HEK293 (cell line): ENCODE measurements at regions not wholly inside any gene's neighbourhood (a gene's known extent, or its start where the extent isn't known, plus 50 kb on each side); places are given as distances from the start of the nearest gene placed in this dataset.

Source experiments
- CTCF ChIA-PET: fragments of 350-600 bp; formaldehyde crosslinking; extraction: SDS; loops from one replicate; lab custom pipeline; 2021; ENCODE audit warnings: antibody characterized with exemption; lab: Yijun Ruan, JAX
- POLR2A ChIA-PET: fragments of 300-600 bp; formaldehyde crosslinking; extraction: SDS; loops from one replicate; lab custom pipeline; 2020; ENCODE audit warnings: antibody characterized with exemption, inconsistent platforms; lab: Yijun Ruan, JAX
- H3K27ac ChIP-seq: fragments of 200-500 bp; sonication (Bioruptor generic); 2 replicates; pipeline ENCODE4 v1.5.1; 2014; ENCODE audit warnings: low read depth, low read length, control low read depth, inconsistent platforms; ENCODE audit errors: extremely low read depth
- H3K36me3 ChIP-seq, 2 experiments: fragments of 200-500 bp in 1 of 2; sonication (Bioruptor generic) in 1 of 2; 1 replicate in 1 of 2; 2 replicates in 1 of 2; pipeline ENCODE4 v1.5.1; 2014 to 2017; ENCODE audit warnings: inconsistent platforms in 2 of 2, low read length in 2 of 2; ENCODE audit not compliant: control insufficient read depth in 2 of 2, insufficient read depth in 1 of 2
- H3K4me1 ChIP-seq: fragments of 200-500 bp; sonication (Bioruptor generic); 2 replicates; pipeline ENCODE4 v1.5.1; 2014; ENCODE audit warnings: mild to moderate bottlenecking, low read length, inconsistent platforms; ENCODE audit not compliant: control insufficient read depth, insufficient read depth
- H3K4me3 ChIP-seq: 2 replicates; pipeline ENCODE4 v1.5.1; 2011; ENCODE audit warnings: low read depth, mild to moderate bottlenecking, control low read depth, low read length, moderate library complexity
- H3K9me3 ChIP-seq: fragments of 200-500 bp; sonication (Bioruptor generic); 2 replicates; pipeline ENCODE4 v1.5.1; 2014; ENCODE audit warnings: low read depth, low read length, inconsistent platforms; ENCODE audit not compliant: control insufficient read depth, insufficient read depth
- CTCF ChIP-seq: fragments of 450-650 bp; formaldehyde crosslinking; IDR thresholded peaks from 2 replicates; pipeline ENCODE4 v1.5.1; 2016; ENCODE audit warnings: missing biosample characterization, missing genetic modification characterization
- GLI4 ChIP-seq: fragments of 450-650 bp; formaldehyde crosslinking; IDR thresholded peaks from 2 replicates; pipeline ENCODE4 v1.5.1; 2016; ENCODE audit warnings: missing biosample characterization, missing genetic modification characterization
- KLF7 ChIP-seq: fragments of 450-650 bp; formaldehyde crosslinking; IDR thresholded peaks from 2 replicates; pipeline ENCODE4 v1.5.1; 2016; ENCODE audit warnings: missing biosample characterization, missing genetic modification characterization, borderline replicate concordance
- MEIS1 ChIP-seq: sonication (generic); formaldehyde crosslinking; IDR thresholded peaks from 2 replicates; pipeline ENCODE4 v1.8.1; 2022; ENCODE audit warnings: missing genetic modification reagents, mild to moderate bottlenecking, borderline replicate concordance
- MZF1 ChIP-seq: fragments of 450-650 bp; formaldehyde crosslinking; IDR thresholded peaks from 2 replicates; pipeline ENCODE4 v1.5.1; 2017; ENCODE audit warnings: missing biosample characterization, missing genetic modification characterization, borderline replicate concordance
- SCRT2 ChIP-seq: fragments of 450-650 bp; formaldehyde crosslinking; IDR thresholded peaks from 2 replicates; pipeline ENCODE4 v1.5.1; 2016; ENCODE audit warnings: missing biosample characterization, missing genetic modification characterization
- ZBTB8A ChIP-seq: fragments of 450-650 bp; formaldehyde crosslinking; IDR thresholded peaks from 2 replicates; pipeline ENCODE4 v1.5.1; 2016; ENCODE audit warnings: missing biosample characterization, missing genetic modification characterization
- ZIC2 ChIP-seq: fragments of 450-650 bp; formaldehyde crosslinking; IDR thresholded peaks from 2 replicates; pipeline ENCODE4 v1.5.1; 2016; ENCODE audit warnings: missing biosample characterization, missing genetic modification characterization
- ZNF10 ChIP-seq: fragments of 450-650 bp; formaldehyde crosslinking; IDR thresholded peaks from 2 replicates; pipeline ENCODE4 v1.5.1; 2017; ENCODE audit warnings: missing biosample characterization, missing genetic modification characterization
- ZNF184 ChIP-seq: fragments of 450-650 bp; IDR thresholded peaks from 2 replicates; pipeline ENCODE4 v1.5.1; 2018; ENCODE audit warnings: missing biosample characterization, mild to moderate bottlenecking, missing genetic modification characterization
- ZNF2 ChIP-seq: fragments of 450-650 bp; formaldehyde crosslinking; IDR thresholded peaks from 2 replicates; pipeline ENCODE4 v1.5.1; 2016; ENCODE audit warnings: missing biosample characterization, missing genetic modification characterization
- ZNF24 ChIP-seq: fragments of 450-650 bp; formaldehyde crosslinking; IDR thresholded peaks from 2 replicates; pipeline ENCODE4 v1.5.1; 2016; ENCODE audit warnings: missing biosample characterization, missing genetic modification characterization
- ZNF248 ChIP-seq: fragments of 450-650 bp; formaldehyde crosslinking; IDR thresholded peaks from 2 replicates; pipeline ENCODE4 v1.5.1; 2017; ENCODE audit warnings: missing biosample characterization, missing genetic modification characterization
- ZNF266 ChIP-seq: fragments of 450-650 bp; formaldehyde crosslinking; IDR thresholded peaks from 2 replicates; pipeline ENCODE4 v1.5.1; 2016; ENCODE audit warnings: missing biosample characterization, missing genetic modification characterization, low read depth
- ZNF274 ChIP-seq, 2 experiments: fragments of 200-500 bp in 1 of 2; fragments of 450-650 bp in 1 of 2; sonication (Bioruptor generic) in 1 of 2; formaldehyde crosslinking in 1 of 2; IDR thresholded peaks; 2 replicates each; pipeline versions ENCODE4 v1.5.1 to v1.6.1; 2014 to 2016; ENCODE audit warnings: borderline replicate concordance in 1 of 2, inconsistent platforms in 1 of 2, low read length in 1 of 2, missing biosample characterization in 1 of 2, missing genetic modification characterization in 1 of 2
- ZNF394 ChIP-seq: fragments of 450-650 bp; formaldehyde crosslinking; IDR thresholded peaks from 2 replicates; pipeline ENCODE4 v1.5.1; 2016; ENCODE audit warnings: missing biosample characterization, missing genetic modification characterization, mild to moderate bottlenecking, moderate library complexity, borderline replicate concordance
- ZNF510 ChIP-seq: fragments of 450-650 bp; formaldehyde crosslinking; IDR thresholded peaks from 2 replicates; pipeline ENCODE4 v1.5.1; 2018; ENCODE audit warnings: mild to moderate bottlenecking, missing genetic modification characterization, missing biosample characterization; ENCODE audit not compliant: insufficient replicate concordance
- ZNF530 ChIP-seq: fragments of 450-650 bp; formaldehyde crosslinking; IDR thresholded peaks from 2 replicates; pipeline ENCODE4 v1.5.1; 2016; ENCODE audit warnings: low read depth, missing biosample characterization, missing genetic modification characterization
- ZNF571 ChIP-seq: fragments of 450-650 bp; formaldehyde crosslinking; IDR thresholded peaks from 2 replicates; pipeline ENCODE4 v1.5.0; 2017; ENCODE audit warnings: missing biosample characterization, missing genetic modification characterization
- ZNF580 ChIP-seq: fragments of 450-650 bp; formaldehyde crosslinking; IDR thresholded peaks from 2 replicates; pipeline ENCODE4 v1.5.1; 2016; ENCODE audit warnings: missing biosample characterization, missing genetic modification characterization
- ZNF704 ChIP-seq: fragments of 450-650 bp; formaldehyde crosslinking; IDR thresholded peaks from 2 replicates; pipeline ENCODE4 v1.5.1; 2016; ENCODE audit warnings: missing biosample characterization, missing genetic modification characterization
- ZNF707 ChIP-seq: fragments of 450-650 bp; formaldehyde crosslinking; IDR thresholded peaks from 2 replicates; pipeline ENCODE4 v1.5.1; 2016; ENCODE audit warnings: missing biosample characterization, missing genetic modification characterization
- ZNF785 ChIP-seq: fragments of 450-650 bp; formaldehyde crosslinking; IDR thresholded peaks from 2 replicates; pipeline ENCODE4 v1.5.1; 2016; ENCODE audit warnings: missing biosample characterization, missing genetic modification characterization
- ZSCAN16 ChIP-seq: fragments of 450-650 bp; formaldehyde crosslinking; IDR thresholded peaks from 2 replicates; pipeline ENCODE4 v1.5.1; 2016; ENCODE audit warnings: missing biosample characterization, missing genetic modification characterization
- ZXDB ChIP-seq: fragments of 450-650 bp; formaldehyde crosslinking; IDR thresholded peaks from 2 replicates; pipeline ENCODE4 v1.5.1; 2016; ENCODE audit warnings: missing biosample characterization, missing genetic modification characterization
- TF ChIP-seq, protein P1 (sequence below): fragments of 450-650 bp; formaldehyde crosslinking; optimal IDR thresholded peaks from 2 replicates; pipeline ENCODE3; 2016; ENCODE audit warnings: missing biosample characterization, mild to moderate bottlenecking, missing genetic modification characterization
- TF ChIP-seq, protein P2 (sequence below): fragments of 450-650 bp; formaldehyde crosslinking; IDR thresholded peaks from 2 replicates; pipeline ENCODE4 v1.5.1; 2017; ENCODE audit warnings: missing biosample characterization, missing genetic modification characterization

DNA sequence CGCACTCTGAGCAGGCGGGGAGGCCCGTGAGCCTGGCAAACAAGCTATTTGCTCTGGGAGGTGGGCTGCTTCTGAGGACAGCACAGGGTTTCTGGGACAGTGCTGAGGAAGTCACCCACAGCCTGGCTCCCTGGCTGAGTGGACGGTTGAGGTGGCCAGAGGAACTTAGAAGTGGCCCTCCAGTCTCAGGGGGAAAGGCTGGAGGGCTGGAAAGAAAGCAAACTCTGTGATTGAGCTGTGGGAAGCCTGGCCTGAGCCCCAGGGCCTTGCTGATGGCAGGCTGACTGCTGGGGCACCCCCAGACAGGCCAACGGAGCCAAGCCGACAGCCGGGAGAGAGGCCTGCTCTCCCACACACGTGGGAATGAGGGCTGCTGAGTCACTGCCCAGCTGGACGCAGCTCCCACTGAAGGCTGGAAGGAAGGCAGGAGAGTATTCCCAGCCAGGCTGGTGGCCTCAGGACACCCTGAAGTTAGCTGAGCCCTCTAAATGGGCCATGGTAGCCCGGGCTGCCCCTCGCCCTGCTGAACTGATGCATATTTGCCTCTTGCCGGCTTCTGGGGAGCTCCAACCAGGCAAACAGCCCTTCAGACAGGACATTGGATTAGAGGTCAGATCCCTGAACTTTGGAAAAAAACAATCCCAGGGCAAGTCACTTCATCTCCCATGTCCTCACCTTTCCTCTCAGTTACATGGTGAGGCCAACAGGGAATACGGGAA, 98.0 kb upstream of the TLE3 start (continued):
- no peak for TF ChIP-seq ZNF704 (tag by site-specific recombination)
- no peak for TF ChIP-seq MEIS1 (CRISPR knock-in tag)
- TF ChIP-seq ZNF530 (tag by site-specific recombination): no peak
- TF ChIP-seq ZXDB (tag by site-specific recombination): no peak
- no peak for TF ChIP-seq GLI4 (tag by site-specific recombination)
- peak; percentile 7 for TF ChIP-seq ZBTB8A (tag by site-specific recombination)
- no peak for TF ChIP-seq CTCF (tag by site-specific recombination)
- TF ChIP-seq MZF1 (tag by site-specific recombination): no peak
- no peak for TF ChIP-seq ZNF266 (tag by site-specific recombination)

GRCh38 chr15:70195171-70195570, 97.5 kb upstream of the TLE3 start:
- Histone ChIP-seq H3K4me3 (no peak overlapping the region), H3K27ac (peak overlapping the region; percentile 83; the same call in 1 of the 2 replicates), H3K4me1 (peaks cover 34% of the 10 kb centered on the region), H3K9me3 (peaks cover 4% of the 10 kb centered on the region)
- ChIA-PET POLR2A (interaction anchor here (0.5 to 3.7 kb wide), 3 partner anchors 10 to 639 kb away, joined by 3 to 25 read pairs (median 5); partner anchors contain the start of gene TLE3), CTCF (interaction anchor here (0.6 to 1.7 kb wide), 3 partner anchors 13 to 116 kb away, joined by 3 to 7 read pairs (median 5); partner anchors contain the start of gene TLE3)
- no peak for TF ChIP-seq ZNF580 (tag by site-specific recombination)
- TF ChIP-seq ZNF785 (tag by site-specific recombination): no peak
- TF ChIP-seq ZNF248 (tag by site-specific recombination): no peak
- no peak for TF ChIP-seq KLF7 (tag by site-specific recombination)
- no peak for TF ChIP-seq ZSCAN16 (tag by site-specific recombination)
- no peak for TF ChIP-seq ZBTB8A (tag by site-specific recombination)
- no peak for TF ChIP-seq ZNF10 (tag by site-specific recombination)
- no peak for TF ChIP-seq ZNF184 (tag by site-specific recombination)
- TF ChIP-seq ZNF24 (tag by site-specific recombination): no peak
- no peak for TF ChIP-seq ZNF2
- TF ChIP-seq, all 188 proteins: peak for 0
- H3K36me3 ChIP-seq: no peaks in the 10 kb centered on the region

GRCh38 chr15:70194266-70194665, 96.5 kb upstream of the TLE3 start:
- peaks cover 25% of the 10 kb centered on the region for H3K4me1 ChIP-seq
- CTCF ChIA-PET: interaction anchor here (0.7 kb wide), 1 partner anchor 363 kb away, joined by 3 read pairs; no protein-coding TSS in a partner anchor
- POLR2A ChIA-PET: no interaction called here
- no peaks in the 10 kb centered on the region for H3K36me3 ChIP-seq
- H3K4me3 ChIP-seq: no peak overlapping the region
- peaks cover 4% of the 10 kb centered on the region for H3K9me3 ChIP-seq
- no peak overlapping the region for H3K27ac ChIP-seq
- TF ChIP-seq ZNF394 (tag by site-specific recombination) (no peak), ZIC2 (tag by site-specific recombination) (no peak), ZNF707 (tag by site-specific recombination) (no peak), SCRT2 (tag by site-specific recombination) (no peak), ZNF274 (IDR thresholded peaks at IDR 0.05; ENCODE audit: low read length) (no peak), ZNF274 (tag by site-specific recombination; IDR thresholded peaks at IDR 0.05; ENCODE audit: borderline replicate concordance) (no peak), GLI4 (tag by site-specific recombination) (no peak), ZNF571 (tag by site-specific recombination) (no peak), ZNF510 (tag by site-specific recombination) (no peak)
- TF ChIP-seq, protein P1, sequence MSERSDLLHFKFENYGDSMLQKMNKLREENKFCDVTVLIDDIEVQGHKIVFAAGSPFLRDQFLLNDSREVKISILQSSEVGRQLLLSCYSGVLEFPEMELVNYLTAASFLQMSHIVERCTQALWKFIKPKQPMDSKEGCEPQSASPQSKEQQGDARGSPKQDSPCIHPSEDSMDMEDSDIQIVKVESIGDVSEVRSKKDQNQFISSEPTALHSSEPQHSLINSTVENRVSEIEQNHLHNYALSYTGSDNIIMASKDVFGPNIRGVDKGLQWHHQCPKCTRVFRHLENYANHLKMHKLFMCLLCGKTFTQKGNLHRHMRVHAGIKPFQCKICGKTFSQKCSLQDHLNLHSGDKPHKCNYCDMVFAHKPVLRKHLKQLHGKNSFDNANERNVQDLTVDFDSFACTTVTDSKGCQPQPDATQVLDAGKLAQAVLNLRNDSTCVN (tag by site-specific recombination): no peak
- TF ChIP-seq, protein P2, sequence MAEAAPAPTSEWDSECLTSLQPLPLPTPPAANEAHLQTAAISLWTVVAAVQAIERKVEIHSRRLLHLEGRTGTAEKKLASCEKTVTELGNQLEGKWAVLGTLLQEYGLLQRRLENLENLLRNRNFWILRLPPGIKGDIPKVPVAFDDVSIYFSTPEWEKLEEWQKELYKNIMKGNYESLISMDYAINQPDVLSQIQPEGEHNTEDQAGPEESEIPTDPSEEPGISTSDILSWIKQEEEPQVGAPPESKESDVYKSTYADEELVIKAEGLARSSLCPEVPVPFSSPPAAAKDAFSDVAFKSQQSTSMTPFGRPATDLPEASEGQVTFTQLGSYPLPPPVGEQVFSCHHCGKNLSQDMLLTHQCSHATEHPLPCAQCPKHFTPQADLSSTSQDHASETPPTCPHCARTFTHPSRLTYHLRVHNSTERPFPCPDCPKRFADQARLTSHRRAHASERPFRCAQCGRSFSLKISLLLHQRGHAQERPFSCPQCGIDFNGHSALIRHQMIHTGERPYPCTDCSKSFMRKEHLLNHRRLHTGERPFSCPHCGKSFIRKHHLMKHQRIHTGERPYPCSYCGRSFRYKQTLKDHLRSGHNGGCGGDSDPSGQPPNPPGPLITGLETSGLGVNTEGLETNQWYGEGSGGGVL (tag by site-specific recombination): no peak
